H1 (cell line): ENCODE measurements at regions not wholly inside any gene's neighbourhood (a gene's known extent, or its start where the extent isn't known, plus 50 kb on each side); places are given as distances from the start of the nearest gene placed in this dataset.

Experiments used
- BRCA1 ChIP-seq: IDR thresholded peaks from 2 replicates; pipeline ENCODE4 v1.6.1; 2012; ENCODE audit warnings: low read depth, low read length, improper control_type of control experiment
- CEBPB ChIP-seq: IDR thresholded peaks from 2 replicates; pipeline ENCODE4 v1.6.1; 2012; ENCODE audit warnings: low read depth, low read length
- KDM1A ChIP-seq: fragments of 200-600, 300-600 bp; sonication (generic); IDR thresholded peaks from 2 replicates; pipeline ENCODE4 v1.7.1; 2016; ENCODE audit warnings: mild to moderate bottlenecking, low read length, borderline replicate concordance
- KDM4A ChIP-seq: IDR thresholded peaks from one replicate; pipeline ENCODE4 v1.7.1; 2012; ENCODE audit warnings: low read depth, mild to moderate bottlenecking, moderate library complexity, low read length, inconsistent platforms; ENCODE audit not compliant: severe bottlenecking
- POU5F1 ChIP-seq: IDR thresholded peaks from 2 replicates; pipeline ENCODE4 v1.6.1; 2011; ENCODE audit warnings: low read depth, mild to moderate bottlenecking, low read length, moderate library complexity
- SAP30 ChIP-seq: fragments of 300-600 bp; sonication (generic); IDR thresholded peaks from 2 replicates; pipeline ENCODE4 v1.7.1; 2012; ENCODE audit warnings: low read length, moderate library complexity, mild to moderate bottlenecking, inconsistent platforms; ENCODE audit not compliant: insufficient read depth, insufficient replicate concordance
- SP1 ChIP-seq: IDR thresholded peaks from 2 replicates; pipeline ENCODE4 v1.6.1; 2011; ENCODE audit warnings: low read depth, low read length
- TAF7 ChIP-seq: optimal IDR thresholded peaks from 2 replicates; pipeline ENCODE3; 2011; ENCODE audit warnings: low read depth, mild to moderate bottlenecking, inconsistent platforms, low read length, moderate library complexity, borderline replicate concordance
- TF ChIP-seq, protein P1 (sequence below): fragments of 300-600 bp; sonication (generic); IDR thresholded peaks from 2 replicates; pipeline ENCODE4 v1.7.1; 2012; ENCODE audit warnings: low read length, moderate library complexity, mild to moderate bottlenecking, inconsistent platforms; ENCODE audit not compliant: insufficient replicate concordance
- TF ChIP-seq, protein P2 (sequence below), 3 experiments: IDR thresholded peaks; 1 replicate in 2 of 3; 2 replicates in 1 of 3; pipeline versions ENCODE4 v1.5.1 to v1.6.1; 2011; ENCODE audit warnings: low read length in 3 of 3, mild to moderate bottlenecking in 3 of 3, inconsistent platforms in 2 of 3, low read depth in 1 of 3, moderate library complexity in 1 of 3; ENCODE audit not compliant: insufficient read depth in 1 of 3; ENCODE audit errors: control extremely low read depth in 1 of 3

DNA sequence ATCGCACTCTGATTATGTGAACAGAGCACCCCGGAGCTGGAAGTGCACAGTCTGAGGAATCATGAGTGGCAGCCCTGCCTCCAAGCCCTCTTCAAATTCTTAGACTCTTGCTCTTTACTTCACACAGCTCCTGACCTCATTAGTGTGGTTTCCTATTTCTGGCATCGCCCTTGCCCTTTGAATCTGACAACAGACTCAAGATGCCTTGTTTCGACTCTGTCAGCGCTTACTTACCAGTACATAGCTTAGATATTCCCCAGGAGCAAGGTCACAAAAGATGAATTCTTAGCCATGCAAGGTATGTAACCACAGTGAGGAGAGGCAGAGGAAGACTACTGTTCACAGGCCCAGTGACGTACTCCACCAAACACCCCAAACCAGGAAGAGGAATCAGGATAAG lies 167.2 kb downstream of the KDR start (continued):
- TF ChIP-seq, protein P1, sequence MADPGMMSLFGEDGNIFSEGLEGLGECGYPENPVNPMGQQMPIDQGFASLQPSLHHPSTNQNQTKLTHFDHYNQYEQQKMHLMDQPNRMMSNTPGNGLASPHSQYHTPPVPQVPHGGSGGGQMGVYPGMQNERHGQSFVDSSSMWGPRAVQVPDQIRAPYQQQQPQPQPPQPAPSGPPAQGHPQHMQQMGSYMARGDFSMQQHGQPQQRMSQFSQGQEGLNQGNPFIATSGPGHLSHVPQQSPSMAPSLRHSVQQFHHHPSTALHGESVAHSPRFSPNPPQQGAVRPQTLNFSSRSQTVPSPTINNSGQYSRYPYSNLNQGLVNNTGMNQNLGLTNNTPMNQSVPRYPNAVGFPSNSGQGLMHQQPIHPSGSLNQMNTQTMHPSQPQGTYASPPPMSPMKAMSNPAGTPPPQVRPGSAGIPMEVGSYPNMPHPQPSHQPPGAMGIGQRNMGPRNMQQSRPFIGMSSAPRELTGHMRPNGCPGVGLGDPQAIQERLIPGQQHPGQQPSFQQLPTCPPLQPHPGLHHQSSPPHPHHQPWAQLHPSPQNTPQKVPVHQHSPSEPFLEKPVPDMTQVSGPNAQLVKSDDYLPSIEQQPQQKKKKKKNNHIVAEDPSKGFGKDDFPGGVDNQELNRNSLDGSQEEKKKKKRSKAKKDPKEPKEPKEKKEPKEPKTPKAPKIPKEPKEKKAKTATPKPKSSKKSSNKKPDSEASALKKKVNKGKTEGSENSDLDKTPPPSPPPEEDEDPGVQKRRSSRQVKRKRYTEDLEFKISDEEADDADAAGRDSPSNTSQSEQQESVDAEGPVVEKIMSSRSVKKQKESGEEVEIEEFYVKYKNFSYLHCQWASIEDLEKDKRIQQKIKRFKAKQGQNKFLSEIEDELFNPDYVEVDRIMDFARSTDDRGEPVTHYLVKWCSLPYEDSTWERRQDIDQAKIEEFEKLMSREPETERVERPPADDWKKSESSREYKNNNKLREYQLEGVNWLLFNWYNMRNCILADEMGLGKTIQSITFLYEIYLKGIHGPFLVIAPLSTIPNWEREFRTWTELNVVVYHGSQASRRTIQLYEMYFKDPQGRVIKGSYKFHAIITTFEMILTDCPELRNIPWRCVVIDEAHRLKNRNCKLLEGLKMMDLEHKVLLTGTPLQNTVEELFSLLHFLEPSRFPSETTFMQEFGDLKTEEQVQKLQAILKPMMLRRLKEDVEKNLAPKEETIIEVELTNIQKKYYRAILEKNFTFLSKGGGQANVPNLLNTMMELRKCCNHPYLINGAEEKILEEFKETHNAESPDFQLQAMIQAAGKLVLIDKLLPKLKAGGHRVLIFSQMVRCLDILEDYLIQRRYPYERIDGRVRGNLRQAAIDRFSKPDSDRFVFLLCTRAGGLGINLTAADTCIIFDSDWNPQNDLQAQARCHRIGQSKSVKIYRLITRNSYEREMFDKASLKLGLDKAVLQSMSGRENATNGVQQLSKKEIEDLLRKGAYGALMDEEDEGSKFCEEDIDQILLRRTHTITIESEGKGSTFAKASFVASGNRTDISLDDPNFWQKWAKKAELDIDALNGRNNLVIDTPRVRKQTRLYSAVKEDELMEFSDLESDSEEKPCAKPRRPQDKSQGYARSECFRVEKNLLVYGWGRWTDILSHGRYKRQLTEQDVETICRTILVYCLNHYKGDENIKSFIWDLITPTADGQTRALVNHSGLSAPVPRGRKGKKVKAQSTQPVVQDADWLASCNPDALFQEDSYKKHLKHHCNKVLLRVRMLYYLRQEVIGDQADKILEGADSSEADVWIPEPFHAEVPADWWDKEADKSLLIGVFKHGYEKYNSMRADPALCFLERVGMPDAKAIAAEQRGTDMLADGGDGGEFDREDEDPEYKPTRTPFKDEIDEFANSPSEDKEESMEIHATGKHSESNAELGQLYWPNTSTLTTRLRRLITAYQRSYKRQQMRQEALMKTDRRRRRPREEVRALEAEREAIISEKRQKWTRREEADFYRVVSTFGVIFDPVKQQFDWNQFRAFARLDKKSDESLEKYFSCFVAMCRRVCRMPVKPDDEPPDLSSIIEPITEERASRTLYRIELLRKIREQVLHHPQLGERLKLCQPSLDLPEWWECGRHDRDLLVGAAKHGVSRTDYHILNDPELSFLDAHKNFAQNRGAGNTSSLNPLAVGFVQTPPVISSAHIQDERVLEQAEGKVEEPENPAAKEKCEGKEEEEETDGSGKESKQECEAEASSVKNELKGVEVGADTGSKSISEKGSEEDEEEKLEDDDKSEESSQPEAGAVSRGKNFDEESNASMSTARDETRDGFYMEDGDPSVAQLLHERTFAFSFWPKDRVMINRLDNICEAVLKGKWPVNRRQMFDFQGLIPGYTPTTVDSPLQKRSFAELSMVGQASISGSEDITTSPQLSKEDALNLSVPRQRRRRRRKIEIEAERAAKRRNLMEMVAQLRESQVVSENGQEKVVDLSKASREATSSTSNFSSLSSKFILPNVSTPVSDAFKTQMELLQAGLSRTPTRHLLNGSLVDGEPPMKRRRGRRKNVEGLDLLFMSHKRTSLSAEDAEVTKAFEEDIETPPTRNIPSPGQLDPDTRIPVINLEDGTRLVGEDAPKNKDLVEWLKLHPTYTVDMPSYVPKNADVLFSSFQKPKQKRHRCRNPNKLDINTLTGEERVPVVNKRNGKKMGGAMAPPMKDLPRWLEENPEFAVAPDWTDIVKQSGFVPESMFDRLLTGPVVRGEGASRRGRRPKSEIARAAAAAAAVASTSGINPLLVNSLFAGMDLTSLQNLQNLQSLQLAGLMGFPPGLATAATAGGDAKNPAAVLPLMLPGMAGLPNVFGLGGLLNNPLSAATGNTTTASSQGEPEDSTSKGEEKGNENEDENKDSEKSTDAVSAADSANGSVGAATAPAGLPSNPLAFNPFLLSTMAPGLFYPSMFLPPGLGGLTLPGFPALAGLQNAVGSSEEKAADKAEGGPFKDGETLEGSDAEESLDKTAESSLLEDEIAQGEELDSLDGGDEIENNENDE: no peak
- TF ChIP-seq TAF7: no peak
- TF ChIP-seq KDM4A: no peak
- TF ChIP-seq POU5F1: no peak
- TF ChIP-seq BRCA1: no peak
- no peak for TF ChIP-seq KDM1A
- no peak for TF ChIP-seq SP1
- no peak for TF ChIP-seq SAP30
- TF ChIP-seq, protein P2, sequence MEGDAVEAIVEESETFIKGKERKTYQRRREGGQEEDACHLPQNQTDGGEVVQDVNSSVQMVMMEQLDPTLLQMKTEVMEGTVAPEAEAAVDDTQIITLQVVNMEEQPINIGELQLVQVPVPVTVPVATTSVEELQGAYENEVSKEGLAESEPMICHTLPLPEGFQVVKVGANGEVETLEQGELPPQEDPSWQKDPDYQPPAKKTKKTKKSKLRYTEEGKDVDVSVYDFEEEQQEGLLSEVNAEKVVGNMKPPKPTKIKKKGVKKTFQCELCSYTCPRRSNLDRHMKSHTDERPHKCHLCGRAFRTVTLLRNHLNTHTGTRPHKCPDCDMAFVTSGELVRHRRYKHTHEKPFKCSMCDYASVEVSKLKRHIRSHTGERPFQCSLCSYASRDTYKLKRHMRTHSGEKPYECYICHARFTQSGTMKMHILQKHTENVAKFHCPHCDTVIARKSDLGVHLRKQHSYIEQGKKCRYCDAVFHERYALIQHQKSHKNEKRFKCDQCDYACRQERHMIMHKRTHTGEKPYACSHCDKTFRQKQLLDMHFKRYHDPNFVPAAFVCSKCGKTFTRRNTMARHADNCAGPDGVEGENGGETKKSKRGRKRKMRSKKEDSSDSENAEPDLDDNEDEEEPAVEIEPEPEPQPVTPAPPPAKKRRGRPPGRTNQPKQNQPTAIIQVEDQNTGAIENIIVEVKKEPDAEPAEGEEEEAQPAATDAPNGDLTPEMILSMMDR (IDR thresholded peaks at IDR 0.05; ENCODE audit: control extremely low read depth in 1 of 3, insufficient read depth in 1 of 3, low read depth in 1 of 3, low read length in 3 of 3): no peak
- TF ChIP-seq CEBPB: no peak
